HepG2 (cell line): ENCODE measurements at regions not wholly inside any gene's neighbourhood (a gene's known extent, or its start where the extent isn't known, plus 50 kb on each side); places are given as distances from the start of the nearest gene placed in this dataset.

Source experiments
- MXI1 ChIP-seq: IDR thresholded peaks from 3 replicates; pipeline ENCODE4 v1.6.1; 2012; ENCODE audit warnings: low read depth, low read length, inconsistent platforms, borderline replicate concordance
- SALL2 ChIP-seq: sonication (generic); formaldehyde crosslinking; IDR thresholded peaks from 2 replicates; pipeline ENCODE4 v1.8.1; 2023; ENCODE audit warnings: mild to moderate bottlenecking, missing genetic modification reagents, inconsistent platforms
- ZNF431 ChIP-seq: sonication (generic); formaldehyde crosslinking; IDR thresholded peaks from 2 replicates; pipeline ENCODE4 v1.9.0; 2022; ENCODE audit warnings: missing genetic modification reagents, low read depth, mild to moderate bottlenecking, borderline replicate concordance

DNA sequence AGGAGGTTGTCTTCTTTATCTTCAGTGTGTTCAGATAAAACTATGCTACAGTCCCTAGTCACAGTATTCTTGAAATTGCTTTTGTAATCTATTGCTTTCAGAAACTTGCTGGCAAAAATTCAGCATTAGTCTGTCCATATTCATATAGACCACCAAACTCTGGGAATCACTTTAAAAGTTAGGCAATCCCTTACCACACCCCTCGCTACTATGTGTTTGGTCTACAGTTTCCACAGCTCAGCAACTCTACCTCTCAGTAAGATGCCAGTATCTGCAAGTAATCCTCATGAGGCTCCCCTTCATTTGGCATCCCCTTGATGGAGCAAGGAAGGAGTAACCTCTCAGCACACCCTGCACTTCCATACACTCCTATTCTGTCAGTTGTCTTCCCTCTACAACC is 1706.6 kb upstream of the CELF4 start:
- TF ChIP-seq ZNF431 (no peak), MXI1 (no peak), SALL2 (CRISPR knock-in tag) (no peak)
